Mucosa of rectum (tissue), 2 donors: ENCODE measurements at regions not wholly inside any gene's neighbourhood (a gene's known extent, or its start where the extent isn't known, plus 50 kb on each side); places are given as distances from the start of the nearest gene placed in this dataset.
"Not testable (repeated sequence)": the region's sequence is repeated elsewhere in the genome, so short reads cannot be mapped to it uniquely, and the experiment has no call there.

Experiments used
- H3K27ac ChIP-seq, 2 donors: one replicate each; pipeline ENCODE4 v1.7.0; 2013; ENCODE audit warnings: inconsistent platforms in 2 of 2, low read depth in 2 of 2, low read length in 2 of 2
- H3K27me3 ChIP-seq, 2 donors: one replicate each; pipeline ENCODE4 v1.7.0; 2013; ENCODE audit warnings: low read length in 2 of 2; ENCODE audit not compliant: control insufficient read depth in 2 of 2, insufficient read depth in 2 of 2
- H3K36me3 ChIP-seq, 2 donors: one replicate each; pipeline ENCODE4 v1.7.0; 2013; ENCODE audit warnings: low read length in 2 of 2; ENCODE audit not compliant: control insufficient read depth in 2 of 2, insufficient read depth in 2 of 2
- H3K4me1 ChIP-seq, 2 donors: one replicate each; pipeline ENCODE4 v1.7.0; 2013; ENCODE audit warnings: low read length in 2 of 2, mild to moderate bottlenecking in 1 of 2; ENCODE audit not compliant: control insufficient read depth in 2 of 2, insufficient read depth in 2 of 2
- H3K4me3 ChIP-seq, 2 donors: one replicate each; pipeline ENCODE4 v1.7.0; 2013; ENCODE audit warnings: low read length in 2 of 2
- H3K9ac ChIP-seq, 2 donors: one replicate each; pipeline ENCODE4 v1.7.0; 2013; ENCODE audit warnings: low read length in 2 of 2, low read depth in 1 of 2, mild to moderate bottlenecking in 1 of 2
- H3K9me3 ChIP-seq, 2 donors: one replicate each; pipeline ENCODE4 v1.7.0; 2013; ENCODE audit warnings: low read length in 2 of 2; ENCODE audit not compliant: control insufficient read depth in 2 of 2
- donor health status: healthy.
- donor health status: Normal muscosa, but diverticular disease.

GRCh38 chr3:557972-558371 is 361.4 kb downstream of the CHL1 start:
- Histone ChIP-seq H3K9ac (no peak overlapping the region), H3K27ac (no peak overlapping the region), H3K4me3 (no peak overlapping the region)

GRCh38 chr3:567488-568185 is 371.1 kb downstream of the CHL1 start:
- Histone ChIP-seq H3K27me3 (no peaks in the 10 kb centered on the region), H3K9ac (no peak overlapping the region), H3K9me3 (no peaks in the 10 kb centered on the region), H3K36me3 (no peaks in the 10 kb centered on the region), H3K4me3 (no peak overlapping the region), H3K4me1 (no peaks in the 10 kb centered on the region), H3K27ac (no peak overlapping the region)

More at GRCh38 chr3:557972-558371, 361.4 kb downstream of the CHL1 start:
- no peaks in the 10 kb centered on the region for H3K36me3 ChIP-seq
- H3K4me1 ChIP-seq = no peaks in the 10 kb centered on the region
- no peaks in the 10 kb centered on the region for H3K9me3 ChIP-seq
- no peaks in the 10 kb centered on the region for H3K27me3 ChIP-seq

DNA sequence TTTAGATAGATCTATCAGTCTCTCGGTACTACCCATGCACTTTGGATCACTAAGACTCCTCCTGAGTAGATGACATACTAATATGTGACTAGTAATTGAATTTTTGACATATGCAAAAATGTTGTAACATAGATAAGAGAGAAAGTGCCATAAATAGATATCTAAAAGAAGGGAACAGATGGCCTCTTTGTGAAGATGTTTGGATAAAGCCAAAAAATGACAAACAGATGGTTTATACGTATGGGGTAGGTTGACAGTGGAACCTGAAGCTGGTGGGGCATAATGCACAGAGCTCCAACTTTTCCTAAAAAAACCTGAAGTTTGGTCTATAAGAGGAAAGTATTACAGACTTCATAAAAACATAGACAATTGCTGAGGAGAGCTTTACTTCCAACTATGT is 383.0 kb downstream of the CHL1 start:
- H3K27ac ChIP-seq, H3K27me3 ChIP-seq, H3K36me3 ChIP-seq, H3K4me1 ChIP-seq, H3K9ac ChIP-seq, H3K9me3 ChIP-seq, H3K4me3 ChIP-seq: not testable (repeated sequence)

GRCh38 chr3:589066-589465 is 392.5 kb downstream of the CHL1 start:
- H3K36me3 ChIP-seq, H3K27me3 ChIP-seq, H3K9ac ChIP-seq, H3K27ac ChIP-seq, H3K9me3 ChIP-seq, H3K4me3 ChIP-seq, H3K4me1 ChIP-seq: not testable (repeated sequence)

- H3K36me3 ChIP-seq, H3K4me1 ChIP-seq, H3K27me3 ChIP-seq, H3K9ac ChIP-seq, H3K27ac ChIP-seq, H3K4me3 ChIP-seq, H3K9me3 ChIP-seq: not testable (repeated sequence)
Observed at GRCh38 chr3:597304-597703, 400.7 kb downstream of the CHL1 start.

GRCh38 chr3:597746-598145 is 401.2 kb downstream of the CHL1 start:
- not testable (repeated sequence) for H3K4me3 ChIP-seq, H3K27me3 ChIP-seq, H3K36me3 ChIP-seq, H3K27ac ChIP-seq, H3K9me3 ChIP-seq, H3K9ac ChIP-seq, H3K4me1 ChIP-seq

- H3K9ac ChIP-seq, H3K4me3 ChIP-seq, H3K27ac ChIP-seq: not testable (repeated sequence)
Observed at GRCh38 chr3:607480-607879, 410.9 kb downstream of the CHL1 start.

DNA sequence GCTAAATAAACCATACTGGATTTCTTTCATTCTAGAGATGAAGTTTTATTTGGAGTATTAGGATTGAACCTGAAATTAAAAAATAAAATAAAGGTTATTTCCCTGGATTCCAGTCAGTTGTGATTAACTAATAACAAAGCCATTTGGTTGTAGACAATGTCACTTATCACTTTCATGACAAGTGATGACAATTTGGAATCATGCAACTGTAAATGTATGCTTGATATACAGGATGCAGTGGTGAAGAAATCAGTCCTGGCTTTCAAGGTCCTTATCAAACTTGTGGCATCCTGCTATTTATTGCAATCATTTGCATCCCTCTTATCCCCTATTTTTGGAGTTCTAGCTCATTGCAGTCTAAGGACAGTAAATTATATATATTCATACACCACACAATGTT is 425.2 kb downstream of the CHL1 start:
- no peak overlapping the region for H3K4me3 ChIP-seq
- H3K4me1 ChIP-seq = no peaks in the 10 kb centered on the region
- H3K27ac ChIP-seq = no peak overlapping the region
- no peaks in the 10 kb centered on the region for H3K9me3 ChIP-seq
- H3K9ac ChIP-seq = no peak overlapping the region
- no peaks in the 10 kb centered on the region for H3K36me3 ChIP-seq
- no peaks in the 10 kb centered on the region for H3K27me3 ChIP-seq

More at GRCh38 chr3:607480-607879, 410.9 kb downstream of the CHL1 start:
- H3K9me3 ChIP-seq, H3K36me3 ChIP-seq, H3K4me1 ChIP-seq, H3K27me3 ChIP-seq: not testable (repeated sequence)

DNA sequence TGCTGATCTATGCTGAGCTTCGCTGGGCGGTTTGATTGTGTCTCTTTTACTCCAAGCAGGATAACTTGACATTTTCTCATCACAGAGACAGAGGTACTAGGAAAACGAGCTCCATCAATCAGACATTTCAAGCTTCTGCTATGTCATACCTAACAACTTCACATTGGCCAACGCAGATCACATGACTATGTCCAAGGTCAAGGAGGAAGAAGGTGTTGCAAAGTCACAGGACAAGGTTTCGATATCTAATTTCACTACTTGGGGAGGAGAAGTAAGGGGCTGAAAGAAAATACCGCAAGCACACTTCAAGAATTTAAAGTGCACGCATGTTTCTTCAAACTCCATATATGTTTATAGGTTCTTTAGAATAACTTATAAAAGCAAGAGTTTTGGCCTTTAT is 425.8 kb downstream of the CHL1 start:
- Histone ChIP-seq H3K27ac (no peak overlapping the region), H3K9me3 (no peaks in the 10 kb centered on the region), H3K9ac (no peak overlapping the region), H3K27me3 (no peaks in the 10 kb centered on the region), H3K4me3 (no peak overlapping the region), H3K36me3 (no peaks in the 10 kb centered on the region), H3K4me1 (no peaks in the 10 kb centered on the region)

DNA sequence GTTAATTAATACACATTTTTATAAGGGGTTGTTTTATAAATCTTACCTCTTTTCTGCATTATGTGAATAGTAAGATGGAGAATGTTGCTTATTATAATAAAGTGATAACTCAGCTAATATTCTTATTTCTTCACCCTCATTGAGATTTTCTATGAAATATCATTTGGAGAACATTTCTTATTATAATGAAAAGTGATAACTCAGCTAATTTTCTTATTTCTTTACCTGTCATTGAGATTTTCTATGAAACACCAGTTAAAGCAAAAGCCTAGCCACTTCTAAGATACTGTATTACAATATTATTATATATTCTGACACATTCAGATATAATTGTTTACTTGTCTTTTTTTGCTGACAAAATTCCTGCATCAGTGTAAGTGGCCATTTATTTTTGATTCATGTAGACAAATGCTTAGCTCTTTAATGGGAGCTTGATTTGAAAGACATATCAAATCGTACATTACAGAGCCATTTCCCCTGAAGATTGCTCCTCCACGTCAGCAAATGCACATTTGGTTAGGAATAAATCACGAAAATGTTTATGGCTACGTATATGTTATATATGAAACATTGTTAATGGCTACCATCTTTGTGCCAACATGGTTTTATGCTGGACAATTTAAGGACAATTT is 427.5 kb downstream of the CHL1 start:
- Histone ChIP-seq H3K36me3 (no peaks in the 10 kb centered on the region), H3K4me3 (no peak overlapping the region), H3K9ac (no peak overlapping the region), H3K27me3 (no peaks in the 10 kb centered on the region), H3K27ac (no peak overlapping the region), H3K4me1 (no peaks in the 10 kb centered on the region), H3K9me3 (no peaks in the 10 kb centered on the region)
